H1 (cell line): ENCODE measurements at regions not wholly inside any gene's neighbourhood (a gene's known extent, or its start where the extent isn't known, plus 50 kb on each side); places are given as distances from the start of the nearest gene placed in this dataset.

ENCODE experiments used
- CTCF ChIA-PET: fragments of 300-600 bp; sonication (Branson Sonifier 250); formaldehyde crosslinking; loops from one replicate; lab custom pipeline; 2021; ENCODE audit not compliant: partially characterized antibody; lab: Charles Lee
- POLR2A ChIA-PET: fragments of 300-600 bp; sonication (Branson Sonifier 250); formaldehyde crosslinking; loops from one replicate; lab custom pipeline; 2021; ENCODE audit warnings: inconsistent platforms; ENCODE audit not compliant: partially characterized antibody; lab: Charles Lee
- DNase-seq, 2 experiments: peaks; one replicate each; pipeline versions ENCODE4 v3.0.0 to v3.0.0-alpha.2; 2010 to 2022; ENCODE audit warnings: low spot score in 2 of 2, low read depth in 1 of 2, mixed read lengths in 1 of 2
- FAIRE-seq: peaks from 2 replicates; lab custom pipeline; 2011; peaks lifted over from hg19 to GRCh38; lab: Jason Lieb, UNC
- H2AFZ ChIP-seq: 2 replicates; pipeline ENCODE4 v1.8.1; 2012; ENCODE audit warnings: low read length, inconsistent platforms
- H2AK5ac ChIP-seq: 2 replicates; pipeline ENCODE4 v1.6.1; 2013; ENCODE audit warnings: low read depth, low read length
- H2BK120ac ChIP-seq: replicated peaks from 2 replicates; pipeline ENCODE3; 2013; ENCODE audit warnings: low read depth, low read length, inconsistent platforms
- H2BK12ac ChIP-seq: 2 replicates; pipeline ENCODE4 v1.6.1; 2013; ENCODE audit warnings: low read depth, low read length
- H2BK15ac ChIP-seq: 2 replicates; pipeline ENCODE4 v1.6.1; 2013; ENCODE audit warnings: low read length
- H2BK20ac ChIP-seq: 2 replicates; pipeline ENCODE4 v1.6.1; 2013; ENCODE audit warnings: low read length
- H2BK5ac ChIP-seq: 2 replicates; pipeline ENCODE4 v1.6.1; 2013; ENCODE audit warnings: low read depth, low read length
- H3K14ac ChIP-seq: 2 replicates; pipeline ENCODE4 v1.6.1; 2013; ENCODE audit warnings: inconsistent platforms; ENCODE audit not compliant: insufficient read length
- H3K18ac ChIP-seq: 2 replicates; pipeline ENCODE4 v1.6.1; 2013; ENCODE audit warnings: low read length; ENCODE audit errors: extremely low read depth
- H3K23ac ChIP-seq: 2 replicates; pipeline ENCODE4 v1.6.1; 2013; ENCODE audit warnings: inconsistent platforms; ENCODE audit not compliant: insufficient read length
- H3K23me2 ChIP-seq: 2 replicates; pipeline ENCODE4 v1.6.1; 2013; ENCODE audit warnings: low read depth, low read length
- H3K27ac ChIP-seq: 2 replicates; pipeline ENCODE4 v1.6.1; 2011; ENCODE audit warnings: low read depth, low read length, inconsistent platforms
- H3K27me3 ChIP-seq, 4 experiments: replicated peaks in 1 of 4; 1 replicate in 1 of 4; 2 replicates in 3 of 4; pipeline versions ENCODE4 v1.6.1 to v1.8.1; 2011 to 2013; ENCODE audit warnings: low read length in 3 of 4, mild to moderate bottlenecking in 3 of 4, inconsistent platforms in 2 of 4, mixed read lengths in 2 of 4, moderate library complexity in 1 of 4; ENCODE audit not compliant: control insufficient read depth in 3 of 4, insufficient read depth in 3 of 4; ENCODE audit errors: extremely low read depth in 1 of 4
- H3K36me3 ChIP-seq, 4 experiments: 2 replicates each; pipeline versions ENCODE4 v1.6.1 to v1.8.1; 2011 to 2013; ENCODE audit warnings: mild to moderate bottlenecking in 4 of 4, low read length in 3 of 4, moderate library complexity in 2 of 4, control low read depth in 1 of 4, inconsistent platforms in 1 of 4; ENCODE audit not compliant: insufficient read depth in 4 of 4, control insufficient read depth in 2 of 4
- H3K4ac ChIP-seq: replicated peaks from 2 replicates; pipeline ENCODE3; 2013; ENCODE audit warnings: low read length, low read depth, mixed read lengths, inconsistent platforms; ENCODE audit not compliant: insufficient read length
- H3K4me1 ChIP-seq, 4 experiments: replicated peaks in 1 of 4; 1 replicate in 1 of 4; 2 replicates in 3 of 4; pipeline versions ENCODE4 v1.6.1 to v1.8.1; 2011 to 2013; ENCODE audit warnings: low read length in 3 of 4, inconsistent platforms in 2 of 4, mixed read lengths in 1 of 4; ENCODE audit not compliant: insufficient read depth in 4 of 4, control insufficient read depth in 3 of 4
- H3K4me2 ChIP-seq, 2 experiments: 2 replicates each; pipeline versions ENCODE4 v1.6.1 to v1.8.1; 2011 to 2013; ENCODE audit warnings: low read depth in 2 of 2, low read length in 2 of 2, control low read depth in 1 of 2, inconsistent platforms in 1 of 2, mild to moderate bottlenecking in 1 of 2; ENCODE audit not compliant: insufficient read depth in 1 of 2
- H3K4me3 ChIP-seq, 4 experiments: fragments of 200-600, 300-600 bp in 1 of 4; sonication (generic), shearing (Covaris generic), sonication (Bioruptor Twin) in 1 of 4; 2 replicates each; pipeline versions ENCODE4 v1.5.1 to v1.8.1; 2011 to 2016; ENCODE audit warnings: low read length in 4 of 4, low read depth in 3 of 4, control low read depth in 2 of 4, inconsistent platforms in 2 of 4, mild to moderate bottlenecking in 2 of 4, mixed read lengths in 1 of 4, moderate library complexity in 1 of 4; ENCODE audit not compliant: insufficient read depth in 2 of 4; ENCODE audit errors: extremely low read depth in 1 of 4
- H3K56ac ChIP-seq: replicated peaks from 2 replicates; pipeline ENCODE3; 2013; ENCODE audit warnings: low read depth, mild to moderate bottlenecking, mixed read lengths, low read length, inconsistent platforms; ENCODE audit not compliant: insufficient read length
- H3K79me1 ChIP-seq: 2 replicates; pipeline ENCODE4 v1.6.1; 2013; ENCODE audit warnings: low read depth, low read length, control low read depth
- H3K79me2 ChIP-seq, 2 experiments: 2 replicates each; pipeline versions ENCODE4 v1.6.1 to v1.8.1; 2012 to 2013; ENCODE audit warnings: low read length in 2 of 2, mild to moderate bottlenecking in 2 of 2, inconsistent platforms in 1 of 2; ENCODE audit not compliant: insufficient read depth in 2 of 2, control insufficient read depth in 1 of 2
- H3K9ac ChIP-seq, 4 experiments: replicated peaks in 1 of 4; 1 replicate in 1 of 4; 2 replicates in 3 of 4; pipeline versions ENCODE4 v1.6.1 to v1.8.1; 2011 to 2013; ENCODE audit warnings: low read depth in 3 of 4, low read length in 3 of 4, control low read depth in 2 of 4, mild to moderate bottlenecking in 2 of 4, moderate library complexity in 2 of 4, inconsistent platforms in 1 of 4; ENCODE audit errors: extremely low read depth in 1 of 4
- H3K9me3 ChIP-seq, 2 experiments: 2 replicates each; pipeline versions ENCODE4 v1.6.1 to v1.8.1; 2012 to 2013; ENCODE audit warnings: mild to moderate bottlenecking in 2 of 2, moderate library complexity in 2 of 2, control low read depth in 1 of 2, inconsistent platforms in 1 of 2, low read depth in 1 of 2, low read length in 1 of 2, mixed read lengths in 1 of 2; ENCODE audit not compliant: insufficient read depth in 2 of 2
- H4K20me1 ChIP-seq, 2 experiments: replicated peaks in 1 of 2; 2 replicates each; pipeline versions ENCODE3 to v1.8.1; 2011 to 2013; ENCODE audit warnings: inconsistent platforms in 2 of 2, low read length in 2 of 2, mild to moderate bottlenecking in 1 of 2; ENCODE audit not compliant: insufficient read depth in 2 of 2, control insufficient read depth in 1 of 2
- H4K5ac ChIP-seq: 2 replicates; pipeline ENCODE4 v1.6.1; 2013; ENCODE audit warnings: low read length, low read depth, mixed read lengths, inconsistent platforms; ENCODE audit not compliant: insufficient read length
- H4K8ac ChIP-seq: 2 replicates; pipeline ENCODE4 v1.8.0; 2013; ENCODE audit warnings: mild to moderate bottlenecking, moderate library complexity, low read length, inconsistent platforms; ENCODE audit not compliant: insufficient read depth; ENCODE audit errors: extremely low read depth
- H4K91ac ChIP-seq: replicated peaks from 2 replicates; pipeline ENCODE3; 2013; ENCODE audit warnings: low read length, mixed read lengths, inconsistent platforms; ENCODE audit not compliant: insufficient read length
- whole genome bisulfite sequencing, 2 experiments: shearing (Covaris generic) in 1 of 2; methylation state at CpG; one replicate each; pipeline versions ENCODE4 v1.1.6 to v1.1.7; 2013 to 2015; ENCODE audit warnings: low lambda C conversion rate in 2 of 2, mixed read lengths in 2 of 2, inconsistent platforms in 1 of 2, low coverage in 1 of 2, missing lambda C conversion rate in 1 of 2; ENCODE audit not compliant: insufficient replicate concordance in 2 of 2, insufficient coverage in 1 of 2, insufficient read length in 1 of 2; ENCODE audit errors: extremely low coverage in 1 of 2, missing lambda C conversion rate in 1 of 2; 5-methylcytosine and 5-hydroxymethylcytosine counted together

- H3K4ac ChIP-seq, result no peak overlapping the region
- no peak overlapping the region for H3K27ac ChIP-seq
- H3K18ac ChIP-seq, result no peak overlapping the region
- POLR2A ChIA-PET, result no interaction called here
- no peak overlapping the region for H3K23ac ChIP-seq
- no peaks in the 10 kb centered on the region for H4K20me1 ChIP-seq
- H3K4me1 ChIP-seq, result peaks cover 0 to 7% (median 0%) of the 10 kb centered on the region in 4 experiments; a peak in 2 of 7 replicates
- H2BK15ac ChIP-seq, result no peak overlapping the region
- no peak for DNase-seq
- H3K79me1 ChIP-seq, result no peaks in the 10 kb centered on the region
- no peaks in the 10 kb centered on the region for H3K27me3 ChIP-seq
- no peak overlapping the region for H3K4me2 ChIP-seq
- no peak overlapping the region for H2AK5ac ChIP-seq
- H3K36me3 ChIP-seq, result no peaks in the 10 kb centered on the region
- no peak overlapping the region for H2BK5ac ChIP-seq
- no peak overlapping the region for H2BK120ac ChIP-seq
- CTCF ChIA-PET, result no interaction called here
- no peak for FAIRE-seq
- H3K9me3 ChIP-seq, result no peaks in the 10 kb centered on the region
- H2BK12ac ChIP-seq, result no peak overlapping the region
- no peak overlapping the region for H3K56ac ChIP-seq
- H3K79me2 ChIP-seq, result no peaks in the 10 kb centered on the region
- H2AFZ ChIP-seq, result no peak overlapping the region
- no peak overlapping the region for H4K5ac ChIP-seq
- 84% methylated on average over 1 of the region's 1 CpG; no CpG with 5 or more reads in 1 of the 2 experiments for WGBS, 2 experiments
- no peak overlapping the region for H2BK20ac ChIP-seq
- H4K8ac ChIP-seq, result no peak overlapping the region
- no peak overlapping the region for H3K9ac ChIP-seq
- no peak overlapping the region for H3K14ac ChIP-seq
- no peak overlapping the region for H4K91ac ChIP-seq
- H3K23me2 ChIP-seq, result peaks cover 1% of the 10 kb centered on the region; the same call in 1 of the 2 replicates
- no peak overlapping the region for H3K4me3 ChIP-seq
Observed at GRCh38 chr4:177119021-177119471, 190.6 kb upstream of the NEIL3 start.
